ENCODE measurements at regions not wholly inside any gene's neighbourhood (a gene's known extent, or its start where the extent isn't known, plus 50 kb on each side); places are given as distances from the start of the nearest gene placed in this dataset.

- TF ChIP-seq CTCF (IDR thresholded peaks at IDR 0.05), result no peak
- no peak for TF ChIP-seq POLR2A (IDR thresholded peaks at IDR 0.05)
- TF ChIP-seq POLR2AphosphoS5 (IDR thresholded peaks at IDR 0.05), result no peak
- TF ChIP-seq EP300 (IDR thresholded peaks at IDR 0.05), result no peak
Measured at GRCh38 chr17:77644181-77645071, 314.1 kb upstream of the TNRC6C start.

All from stomach (tissue), 4 donors.